ENCODE measurements at regions not wholly inside any gene's neighbourhood (a gene's known extent, or its start where the extent isn't known, plus 50 kb on each side); places are given as distances from the start of the nearest gene placed in this dataset.

- H3K27ac Mint-ChIP-seq: no peak overlapping the region
- intact Hi-C loops (cut with DNase I, micrococcal nuclease): no loop called here
- Histone ChIP-seq H3K9me3 (ENCODE audit: control insufficient read depth in 1 of 2, insufficient read depth in 1 of 2, low read length in 2 of 2) (no peaks in the 10 kb centered on the region), H3K27ac (ENCODE audit: low read depth in 1 of 2, low read length in 2 of 2) (no peak overlapping the region), H3K27me3 (ENCODE audit: control insufficient read depth in 1 of 2, insufficient read depth in 2 of 2, low read length in 2 of 2) (peaks cover 0 to 5% of the 10 kb centered on the region in 2 experiments), H3K4me3 (ENCODE audit: low read length) (no peak overlapping the region), H3K36me3 (ENCODE audit: insufficient read depth, low read length) (no peaks in the 10 kb centered on the region), H3K4me1 (ENCODE audit: insufficient read depth, low read length) (no peaks in the 10 kb centered on the region)
- peaks cover 24% of the 10 kb centered on the region for H3K27me3 Mint-ChIP-seq
- DNase-seq (no peak), ATAC-seq (ENCODE audit: poor library complexity) (no peak)
- no peak overlapping the region for H3K4me3 Mint-ChIP-seq
- no peak for TF ChIP-seq CTCF (IDR thresholded peaks at IDR 0.05)
- ChIA-PET POLR2A (no interaction called here), CTCF (no interaction called here)
- H3K9me3 Mint-ChIP-seq: no peaks in the 10 kb centered on the region
- H3K4me1 Mint-ChIP-seq (ENCODE audit: low read depth): no peaks in the 10 kb centered on the region
- no peaks in the 10 kb centered on the region for H3K36me3 Mint-ChIP-seq (ENCODE audit: low read depth)
Measured at GRCh38 chr7:27346531-27347275, 104.1 kb downstream of the EVX1 start.

- Histone ChIP-seq H3K4me1 (ENCODE audit: insufficient read depth, low read length) (no peaks in the 10 kb centered on the region), H3K36me3 (ENCODE audit: insufficient read depth, low read length) (no peaks in the 10 kb centered on the region), H3K4me3 (ENCODE audit: low read length) (no peak overlapping the region), H3K27me3 (ENCODE audit: control insufficient read depth in 1 of 2, insufficient read depth in 2 of 2, low read length in 2 of 2) (no peaks in the 10 kb centered on the region), H3K27ac (ENCODE audit: low read depth in 1 of 2, low read length in 2 of 2) (no peak overlapping the region), H3K9me3 (ENCODE audit: control insufficient read depth in 1 of 2, insufficient read depth in 1 of 2, low read length in 2 of 2) (no peaks in the 10 kb centered on the region)
- peaks cover 21% of the 10 kb centered on the region for H3K27me3 Mint-ChIP-seq
- no peaks in the 10 kb centered on the region for H3K4me1 Mint-ChIP-seq (ENCODE audit: low read depth)
- no peak for DNase-seq
- ChIA-PET CTCF (no interaction called here), POLR2A (no interaction called here)
- intact Hi-C loops (cut with DNase I, micrococcal nuclease): no loop called here
- ATAC-seq (ENCODE audit: poor library complexity): no peak
- no peak overlapping the region for H3K4me3 Mint-ChIP-seq
- no peaks in the 10 kb centered on the region for H3K36me3 Mint-ChIP-seq (ENCODE audit: low read depth)
- no peak for TF ChIP-seq CTCF (IDR thresholded peaks at IDR 0.05)
- no peaks in the 10 kb centered on the region for H3K9me3 Mint-ChIP-seq
- no peak overlapping the region for H3K27ac Mint-ChIP-seq
Measured at GRCh38 chr7:27347276-27347640, 104.7 kb downstream of the EVX1 start.

GRCh38 chr7:27349621-27350020 lies 107.0 kb downstream of the EVX1 start:
- no peaks in the 10 kb centered on the region for H3K9me3 ChIP-seq (ENCODE audit: control insufficient read depth in 1 of 2, insufficient read depth in 1 of 2, low read length in 2 of 2)
- peaks cover 29% of the 10 kb centered on the region for H3K27me3 Mint-ChIP-seq
- no peaks in the 10 kb centered on the region for H3K36me3 Mint-ChIP-seq (ENCODE audit: low read depth)
- TF ChIP-seq CTCF (IDR thresholded peaks at IDR 0.05): no peak
- H3K36me3 ChIP-seq (ENCODE audit: insufficient read depth, low read length): no peaks in the 10 kb centered on the region
- DNase-seq (no peak), ATAC-seq (ENCODE audit: poor library complexity) (no peak)
- no peaks in the 10 kb centered on the region for H3K4me1 ChIP-seq (ENCODE audit: insufficient read depth, low read length)
- H3K27ac ChIP-seq (ENCODE audit: low read depth in 1 of 2, low read length in 2 of 2): no peak overlapping the region
- no peak overlapping the region for H3K27ac Mint-ChIP-seq
- H3K27me3 ChIP-seq (ENCODE audit: control insufficient read depth in 1 of 2, insufficient read depth in 2 of 2, low read length in 2 of 2): no peaks in the 10 kb centered on the region
- H3K4me3 ChIP-seq (ENCODE audit: low read length): no peak overlapping the region
- CTCF ChIA-PET: no interaction called here
- intact Hi-C loops (cut with DNase I, micrococcal nuclease): no loop called here
- POLR2A ChIA-PET: no interaction called here
- H3K4me3 Mint-ChIP-seq: no peak overlapping the region
- H3K9me3 Mint-ChIP-seq: no peaks in the 10 kb centered on the region
- no peaks in the 10 kb centered on the region for H3K4me1 Mint-ChIP-seq (ENCODE audit: low read depth)
